H1 (cell line): ENCODE measurements at regions not wholly inside any gene's neighbourhood (a gene's known extent, or its start where the extent isn't known, plus 50 kb on each side); places are given as distances from the start of the nearest gene placed in this dataset.

Experiments
- CHD7 ChIP-seq: fragments of 300-600 bp; sonication (generic); IDR thresholded peaks from 2 replicates; pipeline ENCODE4 v1.7.1; 2012; ENCODE audit warnings: low read length, moderate library complexity, mild to moderate bottlenecking, inconsistent platforms; ENCODE audit not compliant: insufficient replicate concordance
- GABPA ChIP-seq: IDR thresholded peaks from 2 replicates; pipeline ENCODE4 v1.6.1; 2011; ENCODE audit warnings: mild to moderate bottlenecking, low read length, moderate library complexity, borderline replicate concordance; ENCODE audit not compliant: insufficient read depth
- KDM4A ChIP-seq: IDR thresholded peaks from one replicate; pipeline ENCODE4 v1.7.1; 2012; ENCODE audit warnings: low read depth, mild to moderate bottlenecking, moderate library complexity, low read length, inconsistent platforms; ENCODE audit not compliant: severe bottlenecking
- RAD21 ChIP-seq, 2 experiments: IDR thresholded peaks in 1 of 2; conservative IDR thresholded peaks in 1 of 2; 2 replicates each; pipeline ENCODE4 v1.6.1; 2011; ENCODE audit warnings: low read depth in 2 of 2, low read length in 2 of 2, improper control_type of control experiment in 1 of 2, inconsistent platforms in 1 of 2, mild to moderate bottlenecking in 1 of 2, moderate library complexity in 1 of 2
- SP4 ChIP-seq: IDR thresholded peaks from 2 replicates; pipeline ENCODE4 v1.6.1; 2012; ENCODE audit warnings: low read length, inconsistent platforms

GRCh38 chr2:217415316-217415715 is 555.5 kb upstream of the TNP1 start (continued):
- TF ChIP-seq CHD7 (no peak), GABPA (no peak), SP4 (no peak), RAD21 (IDR thresholded peaks at IDR 0.05 in 1 of 2, conservative IDR thresholded peaks at IDR 0.05 in 1 of 2; ENCODE audit: low read depth in 2 of 2, low read length in 2 of 2) (no peak), KDM4A (no peak)
